ENCODE measurements at regions not wholly inside any gene's neighbourhood (a gene's known extent, or its start where the extent isn't known, plus 50 kb on each side); places are given as distances from the start of the nearest gene placed in this dataset.

GRCh38 chr22:27676545-27677213 lies 124.9 kb downstream of the MN1 start:
- no peak for TF ChIP-seq POLR2A (IDR thresholded peaks at IDR 0.05)
- TF ChIP-seq CTCF (IDR thresholded peaks at IDR 0.05 in 4 of 5, conservative IDR thresholded peaks at IDR 0.05 in 1 of 5), result no peak

Data from gastrocnemius medialis (tissue), 4 donors.